ENCODE measurements at regions not wholly inside any gene's neighbourhood (a gene's known extent, or its start where the extent isn't known, plus 50 kb on each side); places are given as distances from the start of the nearest gene placed in this dataset.

DNA sequence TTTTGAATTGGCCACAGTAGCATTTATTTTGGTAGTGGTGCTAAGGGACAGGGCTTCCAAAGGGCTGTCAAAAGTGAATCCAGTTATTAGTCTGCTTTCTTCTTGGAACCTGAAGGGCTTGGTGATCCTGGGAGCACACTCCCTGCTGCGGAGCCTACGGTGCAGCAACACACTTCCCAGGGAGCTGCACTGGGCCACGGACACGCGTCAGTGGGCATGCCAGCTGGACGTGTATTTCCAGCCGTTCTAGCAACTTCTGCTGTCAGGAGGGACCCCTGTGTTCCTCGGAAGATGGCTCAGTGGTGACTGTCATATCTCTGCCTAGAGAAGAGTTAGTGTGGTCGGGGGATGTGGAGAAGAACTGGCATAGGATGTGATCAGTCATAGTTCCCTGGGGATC is 204.6 kb downstream of the SOCS6 start:
- TF ChIP-seq, protein P1, sequence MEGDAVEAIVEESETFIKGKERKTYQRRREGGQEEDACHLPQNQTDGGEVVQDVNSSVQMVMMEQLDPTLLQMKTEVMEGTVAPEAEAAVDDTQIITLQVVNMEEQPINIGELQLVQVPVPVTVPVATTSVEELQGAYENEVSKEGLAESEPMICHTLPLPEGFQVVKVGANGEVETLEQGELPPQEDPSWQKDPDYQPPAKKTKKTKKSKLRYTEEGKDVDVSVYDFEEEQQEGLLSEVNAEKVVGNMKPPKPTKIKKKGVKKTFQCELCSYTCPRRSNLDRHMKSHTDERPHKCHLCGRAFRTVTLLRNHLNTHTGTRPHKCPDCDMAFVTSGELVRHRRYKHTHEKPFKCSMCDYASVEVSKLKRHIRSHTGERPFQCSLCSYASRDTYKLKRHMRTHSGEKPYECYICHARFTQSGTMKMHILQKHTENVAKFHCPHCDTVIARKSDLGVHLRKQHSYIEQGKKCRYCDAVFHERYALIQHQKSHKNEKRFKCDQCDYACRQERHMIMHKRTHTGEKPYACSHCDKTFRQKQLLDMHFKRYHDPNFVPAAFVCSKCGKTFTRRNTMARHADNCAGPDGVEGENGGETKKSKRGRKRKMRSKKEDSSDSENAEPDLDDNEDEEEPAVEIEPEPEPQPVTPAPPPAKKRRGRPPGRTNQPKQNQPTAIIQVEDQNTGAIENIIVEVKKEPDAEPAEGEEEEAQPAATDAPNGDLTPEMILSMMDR (conservative IDR thresholded peaks at IDR 0.05; ENCODE audit: low read depth), result no peak
- ChIA-PET CTCF (no interaction called here), POLR2A (ENCODE audit: low non-redundant PET) (no interaction called here)
- H3K27ac ChIP-seq, result no peak overlapping the region
- DNase-seq (ENCODE audit: low spot score), result no peak

DNA sequence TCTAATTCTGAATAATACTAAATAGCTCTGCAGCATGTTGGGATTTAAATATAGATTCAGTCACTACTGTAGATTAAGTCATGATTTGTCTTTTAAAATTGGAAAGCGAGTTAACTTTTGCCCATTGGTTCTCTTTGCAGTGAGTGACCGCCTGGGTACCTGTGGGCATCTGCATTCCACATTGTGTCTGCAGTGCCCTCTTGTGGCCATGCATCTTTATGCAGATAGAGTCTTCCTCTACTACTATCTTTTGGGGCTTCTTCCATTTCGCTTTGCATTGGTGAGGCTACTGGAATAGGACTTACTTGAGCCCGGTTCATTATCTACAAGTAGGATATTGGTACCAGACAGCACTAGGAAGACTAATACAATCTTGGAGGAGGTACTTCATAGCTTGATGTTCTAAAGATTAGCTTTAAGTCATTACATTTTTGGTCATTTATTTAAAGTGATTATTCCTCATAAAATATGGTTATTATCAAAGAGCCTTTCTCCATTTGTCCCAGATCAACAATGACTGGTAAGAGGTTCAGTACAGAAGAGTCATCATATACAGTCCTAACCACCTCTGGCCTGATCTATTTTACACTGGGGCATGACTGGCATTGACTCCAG is 203.0 kb downstream of the SOCS6 start:
- TF ChIP-seq, protein P1 (conservative IDR thresholded peaks at IDR 0.05; ENCODE audit: low read depth), result peak; percentile 91
- H3K27ac ChIP-seq, result no peak overlapping the region

DNA sequence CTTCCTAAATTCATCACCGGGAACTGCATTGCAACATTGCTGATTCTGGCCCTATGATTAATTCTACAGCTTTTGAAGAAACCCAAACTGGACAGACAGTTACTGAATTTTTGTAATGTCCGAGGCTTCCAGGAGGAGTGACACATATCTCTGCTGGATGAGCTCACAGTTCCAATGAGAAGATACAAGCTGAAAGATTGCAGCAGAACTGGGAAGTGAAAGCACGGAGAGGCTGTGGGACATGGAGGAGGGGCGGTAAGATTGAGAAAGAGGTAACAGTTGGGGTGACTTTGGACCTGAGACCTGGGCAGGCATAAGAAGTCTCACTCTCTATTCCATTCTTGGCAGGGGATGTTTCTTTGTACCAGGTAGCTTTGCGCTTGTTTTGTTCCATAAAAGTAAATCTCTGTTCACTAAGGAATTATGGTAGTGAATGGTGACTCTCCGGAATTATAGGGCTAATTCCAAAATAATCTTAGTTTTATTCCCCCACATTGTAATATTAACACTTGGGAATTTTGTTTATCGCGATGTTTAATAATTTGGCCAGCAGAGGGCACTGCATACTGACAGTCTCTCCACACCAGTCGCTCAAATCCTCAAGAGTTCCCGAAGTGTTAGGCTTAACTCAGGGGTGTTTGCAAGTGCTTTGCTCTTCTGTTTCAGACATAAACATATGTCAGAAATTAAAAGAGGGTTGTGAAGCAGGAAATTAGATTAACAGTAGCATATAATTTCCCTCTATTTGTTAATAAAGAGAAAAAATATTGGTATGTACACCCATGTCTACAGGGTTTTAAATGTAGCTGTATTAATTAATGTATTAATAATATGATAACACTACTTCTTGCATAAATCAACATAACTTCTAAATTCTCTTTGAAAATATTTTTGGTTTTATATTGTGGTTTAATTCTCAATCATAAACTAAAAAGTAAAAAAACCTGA is 201.4 kb downstream of the SOCS6 start:
- TF ChIP-seq, protein P1 (conservative IDR thresholded peaks at IDR 0.05; ENCODE audit: low read depth), result peak; percentile 87
- ChIA-PET CTCF (no interaction called here), POLR2A (ENCODE audit: low non-redundant PET) (no interaction called here)
- H3K27ac ChIP-seq, result no peak overlapping the region
- DNase-seq (ENCODE audit: low spot score), result peak; percentile 27

More for the DNA sequence above, 203.0 kb downstream of the SOCS6 start:
- ChIA-PET POLR2A (ENCODE audit: low non-redundant PET) (no interaction called here), CTCF (interaction anchor here (0.6 to 0.8 kb wide), 3 partner anchors 10 to 1611 kb away, joined by 3 to 7 read pairs (median 3); no protein-coding TSS in a partner anchor)
- peak; percentile 15 for DNase-seq (ENCODE audit: low spot score)

DNA sequence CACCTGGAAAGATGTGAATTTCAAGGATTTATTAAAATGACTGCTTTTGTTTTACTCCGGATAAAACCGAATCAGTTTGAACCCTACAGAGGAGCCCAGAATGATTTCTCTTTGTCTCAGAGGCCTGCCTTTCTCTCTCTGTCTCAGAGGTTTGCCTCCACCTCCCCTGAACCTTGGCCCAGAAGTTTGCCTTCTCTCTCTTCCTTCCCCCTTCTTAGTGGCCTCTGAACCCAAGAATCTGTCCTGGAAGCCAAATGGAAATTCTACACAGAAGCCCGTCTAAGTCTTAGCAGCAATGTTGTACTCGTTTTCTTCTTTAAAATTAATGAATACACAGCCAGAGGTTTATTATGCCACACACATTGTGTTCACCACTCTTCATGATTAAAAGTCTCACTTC is 200.7 kb downstream of the SOCS6 start:
- no peak overlapping the region for H3K27ac ChIP-seq

DNA sequence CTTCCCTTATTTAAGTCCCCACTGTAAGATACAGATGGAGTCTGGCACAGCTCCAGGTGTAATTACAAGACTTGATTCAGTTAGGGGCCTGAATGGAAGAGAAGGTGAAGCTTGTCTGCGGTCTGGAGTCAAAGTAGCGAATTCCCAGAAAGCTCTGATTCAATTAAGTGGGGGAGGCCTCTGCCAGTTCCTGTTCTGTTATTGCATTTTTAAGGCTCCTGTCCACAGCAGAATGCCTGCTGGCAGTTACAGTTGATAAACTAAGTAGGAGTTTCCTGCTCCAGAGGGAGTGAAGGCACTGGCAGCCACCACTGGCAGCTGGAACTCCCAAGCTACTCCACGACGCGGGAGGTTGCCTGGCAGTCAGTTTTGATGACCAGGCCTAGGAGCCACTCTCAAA is 181.1 kb downstream of the SOCS6 start:
- no peak for DNase-seq (ENCODE audit: low spot score)
- no peak overlapping the region for H3K27ac ChIP-seq
- ChIA-PET CTCF (no interaction called here), POLR2A (ENCODE audit: low non-redundant PET) (no interaction called here)
- TF ChIP-seq, protein P1 (conservative IDR thresholded peaks at IDR 0.05; ENCODE audit: low read depth), result no peak

More for the DNA sequence above, 200.7 kb downstream of the SOCS6 start:
- POLR2A ChIA-PET (ENCODE audit: low non-redundant PET), result no interaction called here
- no peak for DNase-seq (ENCODE audit: low spot score)
- TF ChIP-seq, protein P1 (conservative IDR thresholded peaks at IDR 0.05; ENCODE audit: low read depth), result no peak
- CTCF ChIA-PET, result no interaction called here

DNA sequence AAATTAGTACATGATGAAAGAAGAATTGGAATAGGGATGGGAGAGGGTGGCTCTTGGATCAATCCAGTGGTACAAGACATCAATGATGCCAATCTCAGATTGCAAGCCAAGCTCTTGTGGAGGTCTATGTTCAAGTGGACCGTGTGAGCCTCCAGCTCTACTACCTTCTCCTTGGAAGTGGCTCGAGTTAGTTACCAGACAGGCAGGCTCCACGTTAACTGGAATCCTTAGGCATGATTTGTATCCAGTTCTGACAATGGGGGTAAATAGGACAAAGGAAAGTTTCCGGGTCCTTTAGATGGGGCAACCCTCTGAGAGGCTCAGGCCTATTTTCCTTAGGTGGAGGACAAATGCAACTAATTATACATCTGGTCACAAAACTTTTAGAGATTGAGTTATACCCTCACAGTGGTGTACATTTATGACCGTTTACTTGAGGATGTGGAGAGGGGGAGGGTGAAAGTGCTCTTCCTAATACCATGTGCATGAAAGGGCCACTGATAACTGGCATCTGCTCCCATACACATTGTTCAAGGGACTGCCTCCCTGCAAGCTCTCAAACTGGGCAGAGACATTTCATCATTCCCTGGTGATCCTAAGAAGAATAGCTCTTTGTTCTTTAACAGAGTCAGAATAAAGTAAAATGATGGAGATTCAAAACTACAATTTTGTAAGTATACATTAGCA is 180.2 kb downstream of the SOCS6 start:
- ChIA-PET POLR2A (ENCODE audit: low non-redundant PET) (no interaction called here), CTCF (no interaction called here)
- DNase-seq (ENCODE audit: low spot score), result no peak
- TF ChIP-seq, protein P1 (conservative IDR thresholded peaks at IDR 0.05; ENCODE audit: low read depth), result no peak
- H3K27ac ChIP-seq, result no peak overlapping the region
